GM23338 (cell line): ENCODE measurements at regions not wholly inside any gene's neighbourhood (a gene's known extent, or its start where the extent isn't known, plus 50 kb on each side); places are given as distances from the start of the nearest gene placed in this dataset.

Experiments
- CREB1 ChIP-seq: fragments of 250-450 bp; sonication (Bioruptor Pico); IDR thresholded peaks from 2 replicates; pipeline ENCODE4 v1.5.0; 2020; ENCODE audit warnings: low read depth, mild to moderate bottlenecking, moderate library complexity
- CTCF ChIP-seq, 2 experiments: fragments of 200-600 bp in 1 of 2; sonication (generic) in 1 of 2; conservative IDR thresholded peaks; 2 replicates each; pipeline versions ENCODE4 v1.5.1 to v1.6.1; 2016 to 2017; ENCODE audit warnings: antibody characterized with exemption in 2 of 2, low read depth in 2 of 2, mild to moderate bottlenecking in 2 of 2, moderate library complexity in 1 of 2
- ETS1 ChIP-seq: IDR thresholded peaks from 2 replicates; pipeline ENCODE4 v1.6.1; 2016; ENCODE audit warnings: antibody characterized with exemption
- EZH2 ChIP-seq: fragments of 200-600 bp; sonication (generic); IDR thresholded peaks from one replicate; pipeline ENCODE4 v1.8.0; 2017; ENCODE audit warnings: antibody characterized with exemption, mild to moderate bottlenecking, low read depth; ENCODE audit not compliant: unreplicated experiment
- EZH2phosphoT487 ChIP-seq: fragments of 200-600 bp; sonication (generic); IDR thresholded peaks from one replicate; pipeline ENCODE4 v1.8.1; 2018; ENCODE audit warnings: antibody characterized with exemption; ENCODE audit not compliant: unreplicated experiment
- NANOG ChIP-seq: IDR thresholded peaks from 2 replicates; pipeline ENCODE4 v1.6.1; 2016; ENCODE audit warnings: antibody characterized with exemption, borderline replicate concordance
- POLR2AphosphoS5 ChIP-seq: IDR thresholded peaks from 2 replicates; pipeline ENCODE4 v1.6.1; 2016; ENCODE audit warnings: antibody characterized with exemption, low read depth
- REST ChIP-seq: IDR thresholded peaks from one replicate; pipeline ENCODE4 v1.6.1; 2018; ENCODE audit warnings: antibody characterized with exemption; ENCODE audit not compliant: unreplicated experiment
- STAT1 ChIP-seq: IDR thresholded peaks from one replicate; pipeline ENCODE4 v1.6.1; 2016; ENCODE audit warnings: antibody characterized with exemption; ENCODE audit not compliant: unreplicated experiment
- ZNF114 ChIP-seq: fragments of 250-450 bp; sonication (Bioruptor Pico); IDR thresholded peaks from 2 replicates; pipeline ENCODE4 v1.5.0; 2020; ENCODE audit warnings: mild to moderate bottlenecking, moderate library complexity

- no peak for TF ChIP-seq POLR2AphosphoS5
- TF ChIP-seq CTCF (conservative IDR thresholded peaks at IDR 0.05; ENCODE audit: low read depth in 2 of 2), result no peak
- TF ChIP-seq ZNF114 (CRISPR knock-in tag), result no peak
- no peak for TF ChIP-seq EZH2
- no peak for TF ChIP-seq REST
- no peak for TF ChIP-seq EZH2phosphoT487
- no peak for TF ChIP-seq NANOG
- TF ChIP-seq STAT1, result no peak
- TF ChIP-seq CREB1 (CRISPR knock-in tag), result no peak
- TF ChIP-seq ETS1, result no peak
These were observed 756.7 kb downstream of the GATA3 start for GRCh38 chr10:8811201-8811600.
